B cell (primary cell): ENCODE measurements at regions not wholly inside any gene's neighbourhood (a gene's known extent, or its start where the extent isn't known, plus 50 kb on each side); places are given as distances from the start of the nearest gene placed in this dataset.

Experiments
- CTCF ChIP-seq: fragments of 200-600 bp; IDR thresholded peaks from one replicate; pipeline ENCODE4 v1.8.0; 2022; ENCODE audit warnings: antibody characterized with exemption, mild to moderate bottlenecking
- EZH2 ChIP-seq: IDR thresholded peaks from 2 replicates; pipeline ENCODE4 v1.6.1; 2012; ENCODE audit warnings: borderline replicate concordance, low read depth, mild to moderate bottlenecking, moderate library complexity, low read length; ENCODE audit not compliant: insufficient read depth, poor library complexity, severe bottlenecking

GRCh38 chrY:20025676-20026075, 281.1 kb upstream of the KDM5D start:
- TF ChIP-seq CTCF (no peak), EZH2 (no peak)
